GM19438 (cell line): ENCODE measurements at regions not wholly inside any gene's neighbourhood (a gene's known extent, or its start where the extent isn't known, plus 50 kb on each side); places are given as distances from the start of the nearest gene placed in this dataset.
"Not testable (repeated sequence)": the region's sequence is repeated elsewhere in the genome, so short reads cannot be mapped to it uniquely, and the experiment has no call there.

Experiments used
- ATAC-seq: cut with Tn5 transposase; IDR thresholded peaks from one replicate; pipeline ENCODE4 v1.9.1; 2021; ENCODE audit warnings: low read depth; ENCODE audit not compliant: unreplicated experiment

DNA sequence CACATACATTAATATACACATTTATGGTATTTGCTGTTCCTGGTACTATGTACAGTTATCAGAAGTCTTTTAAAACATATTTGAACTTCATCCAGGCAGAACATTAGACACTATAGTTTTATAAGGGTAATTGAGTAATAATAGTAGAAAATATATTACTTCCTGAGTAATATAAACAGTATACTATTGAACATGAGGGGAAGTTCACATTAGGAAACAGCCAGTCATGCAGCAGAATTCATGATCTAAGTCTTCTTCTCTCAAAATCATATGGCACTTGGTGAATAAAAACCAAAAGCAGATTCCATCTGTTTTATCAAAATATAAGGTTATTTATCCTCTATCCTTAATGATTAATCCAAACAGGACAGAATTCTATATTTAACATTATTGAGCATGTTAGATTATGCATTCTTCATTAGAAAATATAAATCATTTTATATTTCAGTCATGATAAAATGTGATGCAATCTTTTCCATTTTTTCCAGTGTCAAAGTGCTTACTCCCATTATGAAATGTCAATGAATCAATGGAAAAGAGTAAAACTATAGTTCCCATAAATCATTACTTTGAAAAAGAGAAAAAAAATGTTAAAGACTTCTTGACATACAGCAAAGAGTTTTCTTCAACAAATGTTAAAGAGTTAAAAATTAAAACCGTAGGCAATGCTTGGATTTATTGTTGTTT lies 584.3 kb upstream of the TUSC1 start:
- ATAC-seq, result no peak

DNA sequence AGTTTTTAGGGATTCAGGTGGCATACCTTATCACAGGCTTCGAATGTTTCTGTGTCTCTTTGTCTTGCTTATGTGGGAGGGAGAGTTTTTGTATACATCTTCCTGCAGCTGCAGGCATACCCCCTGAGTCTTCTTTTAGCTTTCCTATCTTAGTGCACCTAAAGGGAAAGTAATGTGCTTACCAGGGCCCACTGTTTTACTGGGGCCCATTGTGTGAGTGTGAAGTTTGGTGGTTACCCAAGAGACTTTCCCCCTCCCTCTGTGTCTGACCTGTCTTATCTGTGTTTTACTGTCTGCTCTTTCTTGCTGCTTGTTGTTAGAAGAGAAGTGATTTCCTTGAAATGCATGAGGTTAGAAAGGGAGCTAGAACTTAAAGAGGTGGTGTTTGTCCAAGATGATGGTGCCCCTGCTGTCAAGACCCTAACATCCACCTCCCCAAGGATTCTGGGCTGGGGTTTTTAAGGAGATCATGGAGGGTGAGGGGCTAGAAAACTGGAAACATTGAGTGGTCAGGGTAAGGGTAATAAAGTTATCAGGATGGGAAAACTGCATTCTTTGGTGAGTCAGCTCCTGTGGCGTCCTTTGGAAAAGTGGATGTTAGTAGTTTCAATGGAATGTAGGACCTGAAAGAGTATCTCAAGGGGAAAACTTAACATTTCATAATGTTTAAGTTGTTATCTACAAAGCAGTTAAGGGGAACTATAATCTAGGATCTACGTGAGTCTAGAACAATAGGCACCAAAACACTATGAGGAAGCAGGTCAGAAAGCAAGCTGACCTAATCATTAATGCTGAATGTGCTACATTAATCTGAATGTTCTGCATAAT lies 583.5 kb upstream of the TUSC1 start:
- no peak for ATAC-seq

DNA sequence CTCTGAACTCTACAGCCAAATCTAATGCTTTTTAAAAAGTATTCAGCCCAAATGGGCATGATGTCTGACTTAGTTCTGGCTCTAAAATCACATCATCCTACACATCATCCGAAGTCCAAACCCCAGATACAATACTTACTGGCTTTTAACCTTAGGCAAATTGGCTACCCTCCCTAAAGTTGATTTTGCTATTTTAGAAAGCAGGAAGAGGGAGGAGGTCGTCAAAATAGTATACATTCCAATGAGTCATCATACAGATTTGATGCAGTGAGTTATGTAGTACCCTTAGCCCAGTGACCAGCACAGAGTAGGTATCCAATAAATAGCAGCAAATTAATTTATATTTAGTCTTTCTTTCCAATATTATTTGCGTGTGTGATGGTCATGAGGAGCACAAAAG lies 582.0 kb upstream of the TUSC1 start:
- ATAC-seq, result no peak

DNA sequence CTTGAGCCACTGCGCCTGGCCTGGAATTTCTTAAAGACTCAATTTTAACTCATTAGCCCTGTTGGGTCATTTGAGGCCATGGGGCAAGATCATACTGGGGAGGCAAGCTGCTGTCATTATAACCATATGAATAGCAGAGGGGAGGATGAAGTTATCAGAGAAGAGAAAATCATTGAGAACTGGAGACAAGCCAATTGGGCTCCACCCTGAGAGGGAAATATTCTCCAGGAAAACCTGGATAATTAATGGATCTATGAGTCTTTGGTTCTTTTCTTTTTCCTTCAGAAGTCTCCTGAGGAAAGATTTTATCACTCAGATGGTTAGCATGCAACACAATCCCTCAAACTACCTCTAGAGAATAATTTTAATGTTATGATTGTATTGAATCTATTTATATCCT lies 569.6 kb upstream of the TUSC1 start:
- no peak for ATAC-seq

DNA sequence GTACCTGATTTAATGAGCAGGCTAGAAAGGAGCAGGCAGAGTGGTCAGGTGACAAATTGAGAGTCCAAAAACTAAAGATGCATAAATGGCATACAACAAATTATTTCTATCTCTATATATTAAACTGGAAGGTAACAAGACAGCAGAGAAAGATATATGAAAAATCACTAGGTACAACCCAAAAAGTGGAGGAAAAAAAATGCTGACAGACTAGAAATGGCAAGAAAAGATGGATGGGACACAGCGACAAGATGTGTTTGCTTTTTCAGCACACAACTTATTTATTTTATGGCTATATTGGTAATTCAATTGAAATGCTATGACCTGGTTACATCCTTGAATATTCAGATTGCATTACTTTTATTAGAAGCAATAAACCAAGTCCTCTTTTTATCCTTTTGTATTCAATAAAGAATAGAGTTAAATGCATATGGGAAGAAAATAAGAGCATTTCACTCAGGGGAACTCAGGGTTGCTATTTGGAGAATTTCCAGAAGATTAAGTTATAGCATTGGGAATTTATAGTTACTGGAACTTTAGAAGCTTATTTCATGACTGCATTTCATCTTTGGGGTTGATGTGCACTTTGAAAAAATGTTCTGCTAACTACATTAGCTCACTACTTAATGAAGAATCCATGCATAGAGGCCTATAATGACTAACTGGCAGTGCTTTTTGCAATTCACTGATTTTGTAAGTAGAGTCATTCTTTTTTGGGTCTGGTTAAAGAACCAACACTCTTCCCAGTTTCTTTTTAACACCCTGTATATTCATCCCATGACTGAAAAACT lies 566.6 kb upstream of the TUSC1 start:
- no peak for ATAC-seq

DNA sequence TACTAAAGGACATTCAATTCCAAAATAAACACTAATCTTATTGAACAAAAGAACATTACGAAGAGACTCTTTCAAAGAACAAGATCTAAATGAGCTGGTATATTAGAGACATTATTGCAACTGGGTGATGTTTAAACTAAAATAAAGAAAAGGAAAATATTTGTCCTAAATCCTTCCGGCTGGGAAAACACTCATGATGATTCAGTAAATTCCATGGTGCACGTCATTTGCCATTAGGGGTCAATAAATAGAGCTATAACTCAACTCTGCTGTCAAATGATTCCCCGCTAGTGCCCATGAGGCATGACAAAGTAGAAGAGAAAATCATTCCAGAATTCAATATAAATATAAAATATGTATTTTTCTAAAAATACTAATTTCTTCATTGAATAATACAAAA lies 565.5 kb upstream of the TUSC1 start:
- ATAC-seq, result no peak

DNA sequence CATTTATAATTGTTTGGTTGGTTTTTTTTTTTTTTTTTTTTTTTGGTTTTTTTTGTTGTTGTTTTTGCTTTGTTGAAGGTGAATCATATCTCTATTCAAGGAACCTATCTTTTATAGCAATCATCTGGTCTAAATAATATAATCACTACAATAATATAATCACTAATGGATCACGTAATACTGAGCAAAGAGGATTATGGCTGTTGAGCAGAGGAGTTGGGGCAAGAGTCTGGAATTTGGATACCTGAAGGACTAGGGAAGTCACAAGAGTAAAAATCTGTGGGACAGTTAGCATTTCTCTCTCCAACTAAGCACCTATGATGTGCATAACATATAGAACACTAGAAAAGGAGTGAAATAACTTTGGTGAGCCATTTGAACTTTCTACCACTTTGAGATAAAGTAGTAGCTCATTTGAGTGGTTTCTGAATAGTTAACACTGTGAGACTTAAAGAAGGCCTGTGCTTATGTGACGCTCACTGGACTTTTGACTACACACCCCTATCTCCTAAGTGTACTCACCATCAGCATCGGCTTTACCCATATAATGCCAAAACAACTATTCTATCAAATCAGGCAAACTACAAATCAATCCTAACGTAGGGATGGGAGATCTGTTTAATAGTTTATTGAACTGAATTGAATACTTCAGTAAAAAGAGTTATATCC lies 564.9 kb upstream of the TUSC1 start:
- ATAC-seq, result no peak

DNA sequence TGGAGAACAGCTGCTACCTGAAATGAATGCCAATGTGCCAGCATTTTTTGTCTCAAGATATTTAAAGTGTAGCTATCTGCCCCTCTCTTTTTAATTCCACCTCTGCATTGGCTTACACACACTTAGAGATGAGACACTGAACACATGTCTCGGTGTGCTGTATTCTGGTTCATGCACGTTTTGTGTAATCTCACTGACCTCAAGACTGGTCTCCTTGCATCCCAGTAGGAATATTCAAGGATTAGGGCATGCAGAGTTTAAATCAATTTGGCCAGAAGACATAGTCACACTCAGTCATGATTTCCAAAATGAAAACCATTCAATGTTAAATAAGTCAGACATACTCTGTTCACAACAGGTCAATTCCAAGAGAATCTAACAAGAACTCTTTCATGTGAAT lies 561.8 kb upstream of the TUSC1 start:
- ATAC-seq, result no peak

DNA sequence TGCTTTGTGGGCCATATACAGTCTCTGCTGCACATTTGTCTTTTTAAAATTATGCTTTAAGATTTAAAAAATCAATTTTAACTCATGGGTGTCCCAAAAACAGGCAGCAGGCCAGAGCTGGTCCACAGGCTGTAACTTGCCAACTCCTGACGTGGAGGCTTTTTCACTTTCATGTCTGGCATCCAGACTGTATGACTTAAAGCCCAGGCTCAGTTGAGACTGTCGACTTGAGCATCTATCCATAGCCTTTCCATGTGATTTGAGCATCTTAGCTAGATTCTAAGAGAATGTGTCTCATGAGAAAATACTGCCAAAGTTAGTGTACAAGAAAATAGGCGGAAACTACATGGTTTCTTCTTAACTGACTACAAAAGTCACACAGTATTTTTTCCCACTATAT lies 559.0 kb upstream of the TUSC1 start:
- ATAC-seq, result no peak

DNA sequence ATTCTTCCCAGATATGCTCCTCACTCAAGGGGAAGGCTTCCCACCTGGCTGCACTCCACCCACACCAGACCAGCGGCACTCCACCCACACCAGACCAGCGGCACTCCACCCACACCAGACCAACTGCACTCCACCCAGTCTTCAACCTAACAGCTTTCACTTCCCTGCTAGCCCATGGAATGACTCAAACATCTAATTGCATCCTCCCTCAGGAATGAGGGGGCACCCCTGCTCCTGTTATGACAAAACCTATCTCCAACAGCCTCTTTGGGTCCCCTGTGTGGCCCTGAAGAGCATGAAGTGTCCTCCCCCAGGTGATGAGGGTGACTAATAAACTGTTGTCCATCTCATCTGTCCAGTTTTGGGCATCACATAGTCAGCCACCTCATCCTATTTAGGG lies 556.6 kb upstream of the TUSC1 start:
- ATAC-seq, result no peak

DNA sequence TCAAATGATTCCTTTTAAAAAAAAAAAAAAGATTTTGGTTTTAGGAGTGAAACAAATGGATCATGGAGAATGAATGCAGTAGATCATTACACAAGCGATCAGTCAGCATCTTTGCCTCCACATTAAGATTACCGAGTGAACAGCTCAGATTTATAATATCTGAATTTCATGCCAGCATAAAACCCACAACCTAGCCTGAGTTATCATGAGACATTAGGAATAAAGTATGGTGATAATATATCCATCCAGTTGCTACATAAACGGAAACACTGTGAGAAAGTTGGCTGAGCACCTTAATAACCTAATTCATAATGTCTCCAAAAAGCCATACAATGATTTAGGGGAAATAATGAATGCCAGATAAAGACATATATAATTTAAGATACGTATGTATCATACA lies 553.1 kb upstream of the TUSC1 start:
- no peak for ATAC-seq

DNA sequence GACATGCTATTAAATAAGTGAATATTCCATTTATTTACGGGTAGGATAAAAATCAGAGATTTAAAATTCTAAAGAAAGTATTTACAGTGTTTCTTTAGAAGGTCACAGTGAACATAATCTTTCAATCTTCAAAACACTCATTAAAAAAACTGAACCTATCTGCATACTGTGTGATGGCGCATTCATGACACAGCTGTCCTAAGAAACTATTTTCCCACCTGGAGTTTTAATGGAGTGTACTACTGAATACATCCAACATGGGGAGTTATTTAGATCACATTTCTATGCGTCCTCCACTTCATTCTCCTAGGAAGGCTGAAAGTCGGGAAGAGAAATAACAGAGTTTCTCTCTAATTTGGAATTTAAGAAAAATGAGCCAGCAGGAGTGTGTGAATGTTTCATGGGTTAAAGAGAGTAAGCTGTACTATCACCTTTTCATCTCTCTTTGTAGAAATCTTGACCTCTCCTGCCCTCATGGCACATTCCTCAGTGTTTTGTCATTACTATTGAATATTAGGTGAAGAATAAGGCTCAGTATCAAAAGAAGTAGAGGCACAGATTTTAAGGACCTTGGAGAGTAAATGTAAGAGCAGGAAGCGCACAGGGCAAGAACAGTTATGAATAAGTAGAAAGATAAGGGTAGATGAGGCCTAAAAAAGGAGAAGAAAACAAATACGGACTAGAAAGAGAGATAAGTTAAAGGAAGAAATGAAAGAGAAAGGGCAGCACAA lies 551.2 kb upstream of the TUSC1 start:
- ATAC-seq, result no peak

DNA sequence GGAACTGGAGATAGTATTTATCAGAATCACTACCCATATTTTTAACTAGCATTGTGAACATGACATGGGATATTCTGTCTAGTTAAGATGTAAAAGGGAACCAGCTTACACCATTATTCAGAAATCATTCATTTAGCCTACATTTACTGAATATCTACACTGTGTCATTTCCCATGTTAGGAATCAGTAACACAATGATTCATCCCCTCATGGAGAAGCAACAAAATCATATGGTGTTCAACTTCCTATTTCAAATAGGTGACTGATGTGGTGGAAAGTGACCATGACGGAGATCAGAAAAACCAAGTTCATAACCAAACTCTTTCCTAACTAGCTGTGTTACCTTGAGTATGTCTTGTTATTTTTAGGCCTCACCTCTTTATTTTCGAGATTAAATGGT lies 550.0 kb upstream of the TUSC1 start:
- ATAC-seq, result no peak

DNA sequence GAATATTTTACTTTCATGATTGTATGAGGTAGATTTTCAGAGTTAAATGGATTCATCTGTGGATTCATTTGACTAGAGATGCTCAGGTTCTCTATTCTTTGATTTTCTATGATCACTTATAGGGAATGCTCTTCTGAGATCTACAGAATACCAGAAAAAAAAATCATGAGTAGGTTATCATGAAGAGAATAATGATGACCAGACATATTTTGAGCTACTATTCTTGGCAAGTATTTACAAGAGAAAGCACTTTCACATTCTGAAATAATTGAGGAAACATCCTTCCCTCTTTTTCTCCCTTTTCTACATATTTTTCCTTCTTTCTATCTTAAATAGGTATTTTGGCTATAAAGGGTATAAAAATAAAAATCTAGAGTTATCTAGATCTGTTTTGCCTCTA lies 543.0 kb upstream of the TUSC1 start:
- ATAC-seq, result no peak

DNA sequence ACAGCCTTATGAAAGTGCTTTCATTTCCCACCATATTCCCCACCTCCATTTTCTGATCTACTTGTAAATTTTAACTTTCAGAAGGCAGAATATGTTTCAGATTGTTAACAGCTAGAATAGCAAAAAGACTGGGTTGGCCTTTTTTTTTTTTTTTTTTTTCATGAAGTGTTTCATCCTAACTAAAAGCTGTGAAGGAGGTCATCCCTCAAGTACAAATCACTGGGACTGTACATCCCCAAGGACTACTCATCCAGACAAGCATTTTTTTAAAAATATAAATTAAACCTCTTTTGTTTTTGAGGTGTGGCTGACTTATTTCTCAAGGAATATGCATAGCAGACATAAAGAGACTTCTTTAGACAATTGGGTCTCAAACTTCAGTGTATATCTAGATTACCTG lies 542.1 kb upstream of the TUSC1 start:
- ATAC-seq, result no peak

DNA sequence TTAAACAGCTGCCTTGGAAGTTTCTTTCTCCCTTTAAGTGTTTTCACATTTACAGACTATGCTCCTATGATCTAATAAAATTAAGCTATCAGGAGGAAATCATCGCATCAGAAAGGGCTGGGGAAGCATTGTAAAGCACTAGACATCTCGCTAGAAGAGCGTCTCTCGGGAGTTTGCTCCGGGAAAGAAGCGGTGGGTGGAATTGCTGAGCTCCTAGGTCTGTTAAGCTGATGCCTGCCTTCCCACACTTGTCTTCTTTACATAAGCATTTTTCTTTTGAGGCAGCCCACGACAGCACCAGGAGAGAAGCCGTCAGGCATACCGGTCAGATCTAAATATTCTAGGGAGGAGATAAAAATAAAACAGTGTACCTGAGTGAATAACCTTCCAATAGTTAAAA lies 541.7 kb upstream of the TUSC1 start:
- no peak for ATAC-seq

DNA sequence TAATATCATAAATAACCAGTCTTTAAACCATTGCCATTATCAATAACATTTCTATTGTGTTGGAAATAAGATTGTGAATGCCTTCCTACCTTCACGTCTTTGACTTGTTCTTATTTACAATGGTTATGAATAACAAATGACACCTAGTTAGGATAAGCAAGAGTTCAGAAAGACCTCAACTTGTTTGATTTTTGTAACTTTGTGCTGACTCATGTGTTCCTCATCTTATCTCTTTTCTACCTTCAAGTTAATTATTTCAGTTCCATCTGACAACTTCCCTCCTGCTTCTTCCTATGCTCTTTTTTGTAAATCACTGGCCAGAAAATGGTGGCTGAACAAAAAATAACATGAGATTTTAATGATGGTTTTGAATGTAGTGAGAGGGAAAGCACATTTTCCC lies 538.5 kb upstream of the TUSC1 start:
- ATAC-seq, result no peak

DNA sequence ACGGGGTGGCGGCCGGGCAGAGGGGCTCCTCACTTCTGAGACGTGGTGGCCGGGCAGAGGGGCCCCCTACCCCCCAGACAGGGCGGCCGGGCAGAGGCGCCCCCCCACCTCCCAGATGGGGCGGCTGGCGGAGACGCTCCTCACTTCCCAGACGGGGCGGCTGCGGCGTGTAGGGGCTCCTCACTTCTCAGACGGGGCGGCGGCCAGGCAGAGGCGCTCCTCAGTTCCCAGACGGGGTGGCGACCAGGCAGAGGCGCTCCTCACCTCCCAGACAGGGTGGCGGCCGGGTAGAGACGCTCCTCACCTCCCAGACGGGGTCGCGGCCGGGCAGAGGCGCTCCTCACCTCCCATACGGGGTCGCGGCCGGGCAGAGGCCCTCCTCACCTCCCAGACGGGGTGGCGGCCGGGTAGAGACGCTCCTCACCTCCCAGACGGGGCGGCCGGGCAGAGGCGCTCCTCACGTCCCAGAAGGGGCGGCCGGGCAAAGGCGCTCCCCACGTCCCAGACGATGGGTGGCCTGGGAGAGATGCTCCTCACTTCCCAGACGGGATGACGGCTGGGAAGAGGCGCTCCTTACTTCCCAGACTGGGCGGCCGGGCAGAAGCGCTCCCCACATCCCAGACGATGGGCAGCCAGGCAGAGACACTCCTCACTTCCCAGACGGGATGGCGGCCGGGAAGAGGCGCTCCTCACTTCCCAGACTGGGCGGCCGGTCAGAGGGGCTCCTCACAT lies 536.6 kb upstream of the TUSC1 start:
- not testable (repeated sequence) for ATAC-seq

DNA sequence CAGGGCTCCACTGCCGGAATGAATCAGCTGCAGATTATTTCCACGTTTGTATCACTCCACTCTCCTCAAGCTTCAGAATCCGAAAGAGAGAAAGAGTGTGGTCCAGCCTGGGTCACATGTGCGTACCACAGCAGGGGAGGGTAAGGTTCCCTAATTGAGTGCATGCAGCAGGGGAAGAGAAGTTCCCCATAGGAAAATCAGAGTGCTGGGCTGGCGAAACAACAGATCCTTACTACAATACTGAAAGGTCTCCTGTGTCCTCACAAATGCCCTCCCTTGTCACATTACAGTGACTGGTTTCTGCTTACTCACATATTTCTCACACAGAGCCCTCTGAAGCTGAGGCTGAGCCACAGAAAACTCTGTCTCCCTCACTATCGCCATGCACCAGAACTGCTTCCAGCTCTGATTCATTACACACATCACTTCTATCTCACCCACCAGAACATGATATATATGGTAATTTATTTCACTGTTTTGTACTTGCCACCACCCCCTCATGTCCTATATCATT lies 532.2 kb upstream of the TUSC1 start:
- ATAC-seq, result no peak
